Stimulated activated CD8-positive, alpha-beta memory T cell treated with anti-CD3 and anti-CD28 coated beads, Interleukin-4, amount 100 ng/mL, for 1 hour (primary cell): ENCODE measurements at regions not wholly inside any gene's neighbourhood (a gene's known extent, or its start where the extent isn't known, plus 50 kb on each side); places are given as distances from the start of the nearest gene placed in this dataset.
"Not testable (repeated sequence)": the region's sequence is repeated elsewhere in the genome, so short reads cannot be mapped to it uniquely, and the experiment has no call there.

ENCODE experiments used
- DNase-seq, 2 donors: peaks; one replicate each; pipeline ENCODE4 v3.0.0-alpha.2; 2020; ENCODE audit warnings: low read depth in 2 of 2, low spot score in 1 of 2

- DNase-seq: no peak
Measured at GRCh38 chr18:71287268-71287667, 998.4 kb downstream of the SOCS6 start.

DNA sequence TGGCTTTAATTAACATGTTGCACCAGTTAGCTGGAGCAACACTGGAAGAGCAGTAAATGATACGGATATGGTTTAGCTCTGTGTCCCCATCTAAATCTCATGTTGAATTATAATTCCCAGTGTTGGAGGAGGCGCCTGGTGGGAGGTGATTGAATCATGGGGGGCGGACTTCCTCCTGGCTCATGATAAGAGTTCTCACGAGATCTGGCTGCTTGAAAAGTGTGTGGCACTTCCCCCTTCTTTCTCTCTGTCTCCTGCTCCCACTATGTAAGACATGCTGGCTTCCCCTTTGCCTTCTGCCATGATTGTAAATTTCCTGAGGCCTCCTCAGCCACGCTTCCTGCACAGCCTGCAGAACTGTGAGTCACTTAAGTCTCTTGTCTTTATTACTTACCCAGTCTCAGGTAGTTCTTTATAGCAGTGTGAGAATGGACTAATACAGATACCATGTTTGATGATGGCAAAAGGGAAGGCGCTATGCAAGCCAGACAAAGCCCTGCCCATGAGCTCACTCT is 963.6 kb downstream of the SOCS6 start:
- no peak for DNase-seq

- DNase-seq: no peak
Measured at GRCh38 chr18:71250191-71250590, 961.3 kb downstream of the SOCS6 start.

DNA sequence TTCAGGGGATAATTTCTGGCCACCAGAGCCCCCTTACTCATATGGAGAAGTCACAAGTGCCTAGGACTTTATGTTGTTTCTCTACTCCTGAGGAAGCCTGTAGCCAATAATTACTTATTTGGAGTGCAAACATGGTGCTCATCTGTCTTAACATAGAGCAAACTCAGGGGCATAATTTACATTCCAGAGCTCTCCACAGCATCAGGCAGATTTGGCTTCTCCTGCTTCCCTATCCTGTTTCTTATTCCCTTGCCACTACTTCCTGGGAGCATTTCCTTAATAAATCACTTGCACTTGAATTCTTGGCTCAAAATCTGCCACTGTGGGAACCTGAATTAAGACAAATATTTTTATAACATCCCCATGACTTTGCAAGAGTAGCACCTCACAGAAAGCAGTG is 960.9 kb downstream of the SOCS6 start:
- no peak for DNase-seq

DNA sequence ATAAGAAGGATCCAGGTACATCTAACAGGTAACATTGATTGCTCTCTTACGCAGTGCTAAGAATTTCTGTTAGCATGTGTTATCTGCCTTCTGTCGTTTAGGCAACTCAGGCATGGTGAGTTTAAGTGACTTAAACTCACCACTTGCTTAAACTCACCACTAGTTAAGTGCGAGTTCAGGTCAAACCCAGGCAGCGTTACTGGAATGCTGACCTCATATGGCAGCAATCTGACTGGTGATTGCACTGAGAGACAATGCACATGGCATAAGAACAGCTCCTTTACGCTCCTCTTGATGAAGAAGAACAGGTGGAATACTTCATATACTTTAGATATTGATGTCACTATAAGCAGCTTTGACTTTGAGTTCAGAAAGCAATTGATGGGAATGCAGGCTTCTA is 954.1 kb downstream of the SOCS6 start:
- no peak for DNase-seq

DNA sequence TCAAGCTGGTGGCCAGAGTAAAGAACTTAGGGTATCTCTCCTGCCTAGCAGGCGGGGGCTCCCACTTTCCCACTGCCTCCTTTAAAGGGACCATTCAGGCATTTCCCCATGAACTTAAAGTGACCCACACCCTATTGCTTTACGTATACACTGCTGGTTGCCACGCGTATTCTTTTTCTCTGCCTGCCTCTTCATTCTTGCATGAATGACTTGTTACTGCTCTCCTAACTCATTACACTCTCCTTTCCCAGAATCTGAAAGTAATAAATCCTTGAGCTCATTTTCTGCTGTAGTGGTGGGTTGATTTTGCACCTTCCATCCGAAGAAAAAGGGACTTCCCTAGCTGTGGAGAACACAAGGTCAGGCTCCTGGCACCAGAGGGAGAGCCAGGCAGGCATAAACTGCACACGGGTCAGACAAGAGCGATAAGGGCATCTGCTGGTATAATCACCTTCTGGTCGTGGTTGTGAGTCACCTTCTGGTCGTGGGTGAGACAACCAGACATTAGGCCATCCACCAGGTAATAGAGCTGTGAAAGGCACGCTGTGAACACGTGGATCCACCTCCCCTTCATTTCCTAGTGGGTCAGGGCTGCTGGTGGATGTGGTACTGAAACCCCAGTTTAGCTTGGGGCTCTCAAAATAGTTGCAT is 950.3 kb downstream of the SOCS6 start:
- DNase-seq: no peak

DNA sequence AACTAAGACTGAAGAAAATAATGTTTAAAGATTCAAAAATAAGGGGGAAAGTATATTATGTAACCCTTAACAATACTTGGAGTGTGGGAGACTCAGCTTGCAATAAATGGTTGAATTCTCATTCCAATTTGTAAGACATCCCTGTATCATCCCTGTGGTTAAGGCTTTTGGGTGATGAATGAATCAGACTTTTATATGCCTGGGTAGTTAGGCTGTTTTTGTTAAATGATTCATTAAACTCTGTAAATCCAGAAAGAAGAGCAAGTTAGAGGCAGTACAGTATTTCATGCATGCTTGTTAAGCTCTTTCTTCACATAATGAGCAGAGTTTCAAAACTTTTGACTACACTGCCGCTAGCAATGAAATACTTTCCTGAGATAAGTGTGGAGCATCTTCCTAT is 948.8 kb downstream of the SOCS6 start:
- DNase-seq: no peak

- no peak for DNase-seq
Measured at GRCh38 chr18:71233177-71233576, 944.3 kb downstream of the SOCS6 start.

- no peak for DNase-seq
Measured at GRCh38 chr18:71223486-71223885, 934.6 kb downstream of the SOCS6 start.

DNA sequence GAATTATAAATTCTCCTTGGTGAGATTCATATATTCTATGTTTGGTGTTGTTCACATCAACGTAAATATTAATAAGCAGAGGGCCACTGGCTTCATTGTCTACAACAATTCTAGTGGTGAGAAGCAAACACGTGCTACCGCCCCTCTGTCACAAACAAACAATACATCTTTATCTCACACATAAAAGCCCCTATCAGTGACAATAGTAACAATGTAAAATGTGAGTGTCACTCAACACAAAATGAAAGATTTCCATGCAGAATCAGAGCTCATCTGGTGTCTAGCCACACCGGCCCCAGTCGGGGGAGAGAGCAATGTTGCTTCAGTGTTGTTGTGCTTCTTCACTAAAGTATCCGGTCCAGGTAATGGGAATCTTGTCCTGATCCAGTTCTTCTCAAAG is 932.6 kb downstream of the SOCS6 start:
- no peak for DNase-seq

- DNase-seq: not testable (repeated sequence)
Measured at GRCh38 chr18:71212739-71213138, 923.9 kb downstream of the SOCS6 start.

- DNase-seq: no peak
Measured at GRCh38 chr18:71212222-71212621, 923.4 kb downstream of the SOCS6 start.

- DNase-seq: no peak
Measured at GRCh38 chr18:71209944-71210343, 921.1 kb downstream of the SOCS6 start.

GRCh38 chr18:71194438-71194837 is 905.6 kb downstream of the SOCS6 start:
- no peak for DNase-seq

DNA sequence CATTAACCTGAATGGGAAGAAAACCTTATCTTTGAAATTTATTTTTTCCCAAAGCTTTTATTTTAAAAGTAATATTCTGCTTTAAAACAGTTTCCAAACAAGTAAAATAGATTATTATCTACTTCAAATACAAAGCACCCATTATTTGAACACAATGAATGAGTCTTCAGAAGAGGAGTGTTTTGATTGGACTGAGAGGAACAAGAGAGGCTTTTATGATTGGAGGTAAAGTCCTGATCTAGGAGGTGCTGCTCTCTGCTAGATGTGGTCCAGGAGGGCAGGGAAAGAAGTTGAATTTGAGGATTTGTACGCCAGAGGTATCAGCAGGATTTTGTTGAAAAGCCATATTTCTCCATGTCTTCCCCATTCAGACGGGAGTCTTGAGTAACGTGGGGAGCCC is 900.7 kb downstream of the SOCS6 start:
- DNase-seq: no peak

DNA sequence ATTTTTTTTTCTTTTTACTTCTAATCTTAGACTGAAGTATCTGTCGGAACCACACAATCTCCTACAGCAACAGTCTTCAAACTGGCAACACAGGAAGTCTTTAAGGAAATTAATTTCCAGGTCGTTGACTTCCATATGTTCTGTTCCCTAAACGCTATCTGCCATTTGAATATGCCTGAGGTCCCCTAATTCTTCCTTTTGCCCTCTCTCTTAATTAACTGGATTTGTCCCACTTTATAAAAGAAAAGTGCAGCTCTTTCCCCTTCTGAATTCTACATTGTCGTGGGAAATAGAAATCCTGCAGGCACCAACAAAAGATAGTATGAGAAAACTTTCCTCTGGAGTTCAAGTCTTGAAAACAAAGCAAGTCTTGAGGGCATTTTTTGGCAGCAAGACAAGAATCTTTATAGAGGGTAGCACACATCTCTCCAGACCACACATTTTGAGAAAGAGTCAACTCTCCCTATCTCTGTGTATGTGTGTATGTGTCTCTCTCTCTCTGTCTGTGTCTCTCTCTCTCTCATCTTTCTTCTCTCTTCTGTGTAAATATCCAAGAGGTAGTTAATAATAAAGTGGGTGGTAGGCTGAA is 879.8 kb downstream of the SOCS6 start:
- no peak for DNase-seq

GRCh38 chr18:71136487-71136886 is 847.6 kb downstream of the SOCS6 start:
- DNase-seq: no peak

GRCh38 chr18:71134122-71134521 is 845.3 kb downstream of the SOCS6 start:
- no peak for DNase-seq

GRCh38 chr18:71131918-71132317 is 843.1 kb downstream of the SOCS6 start:
- no peak for DNase-seq

DNA sequence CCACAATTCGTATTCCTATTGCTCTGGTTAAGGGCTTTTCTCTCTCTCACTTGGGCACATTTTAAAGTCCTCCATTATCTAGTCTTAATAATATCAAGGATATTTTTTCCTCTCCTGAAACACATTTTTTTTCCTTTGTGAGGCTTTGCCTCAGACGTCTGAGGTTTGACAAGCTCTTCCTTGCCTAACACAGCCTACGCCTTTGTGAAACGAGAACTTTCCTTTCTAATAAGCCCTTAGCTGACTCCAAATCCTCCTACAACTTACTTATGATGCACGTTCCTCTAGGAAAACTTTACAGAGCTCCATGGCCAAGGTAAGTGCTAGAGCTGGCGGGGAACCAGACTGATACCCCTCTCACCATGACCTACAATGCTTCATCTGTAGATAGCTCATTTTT is 841.5 kb downstream of the SOCS6 start:
- DNase-seq: no peak

- DNase-seq: no peak
Measured at GRCh38 chr18:71125581-71125980, 836.7 kb downstream of the SOCS6 start.

DNA sequence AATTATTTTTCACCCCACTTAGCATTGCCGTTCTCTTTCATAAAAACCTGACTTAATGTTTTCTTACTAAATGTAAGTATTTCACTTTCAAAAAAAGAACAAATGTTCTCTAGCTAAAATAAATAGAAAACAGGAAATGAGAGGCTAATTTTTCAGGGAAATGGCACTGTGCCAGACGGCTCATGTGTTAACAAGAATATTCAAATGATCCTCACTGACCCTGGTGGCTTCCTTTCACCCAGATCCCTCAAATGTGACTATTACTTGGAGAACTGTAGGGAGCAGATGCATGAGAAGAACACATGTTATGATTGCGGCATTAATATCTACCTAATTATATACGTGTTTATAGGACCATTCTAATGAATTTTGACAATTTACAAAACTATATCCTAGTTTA is 827.7 kb downstream of the SOCS6 start:
- DNase-seq: no peak

DNA sequence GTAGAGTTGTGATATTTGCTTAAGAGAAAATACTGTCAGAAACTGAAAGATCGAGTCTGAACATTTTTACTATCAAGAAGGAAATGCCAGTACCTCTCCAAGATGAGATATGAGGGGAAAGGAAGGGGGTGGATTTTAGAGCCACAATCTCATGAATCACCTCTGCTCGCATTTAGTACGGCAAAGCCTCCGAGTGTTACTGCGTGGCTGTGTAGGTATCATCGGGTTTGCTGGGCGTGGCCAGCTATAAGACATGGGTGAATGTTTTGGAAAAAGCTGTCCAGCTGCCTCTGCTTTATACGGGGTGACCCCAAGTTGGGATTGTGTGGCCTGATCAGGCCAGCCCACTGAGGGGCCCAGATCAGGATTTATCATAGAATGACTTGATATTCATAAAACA is 826.4 kb downstream of the SOCS6 start:
- DNase-seq: no peak
